ENCODE measurements at regions not wholly inside any gene's neighbourhood (a gene's known extent, or its start where the extent isn't known, plus 50 kb on each side); places are given as distances from the start of the nearest gene placed in this dataset.

DNA sequence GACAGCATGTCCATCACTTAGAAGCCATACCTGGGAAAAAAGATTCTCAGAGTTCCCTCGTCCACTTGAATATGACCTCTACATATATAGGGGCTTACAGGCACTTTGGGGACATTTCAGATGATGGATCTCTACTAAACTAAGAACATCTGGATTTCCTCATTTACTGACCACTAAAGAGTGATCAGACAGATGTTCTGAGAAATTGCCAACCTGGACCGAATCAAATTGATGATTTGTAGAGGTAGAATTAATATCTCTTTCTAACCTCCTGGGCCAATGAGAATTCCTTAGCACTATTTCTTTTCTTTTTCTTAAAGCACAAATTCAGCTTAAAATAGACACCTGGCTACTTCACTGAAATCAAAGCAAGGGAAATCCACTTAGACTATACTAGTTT is 422.7 kb downstream of the MTRR start:
- no peak overlapping the region for H3K4me3 ChIP-seq (ENCODE audit: low read depth, low read length)
- DNase-seq (ENCODE audit: low read depth, low spot score): no peak
- no peaks in the 10 kb centered on the region for H3K9me3 ChIP-seq (ENCODE audit: control insufficient read depth, insufficient read depth, low read length)
- no peaks in the 10 kb centered on the region for H3K27me3 ChIP-seq (ENCODE audit: control insufficient read depth, insufficient read depth, low read length)
- TF ChIP-seq, protein P1, sequence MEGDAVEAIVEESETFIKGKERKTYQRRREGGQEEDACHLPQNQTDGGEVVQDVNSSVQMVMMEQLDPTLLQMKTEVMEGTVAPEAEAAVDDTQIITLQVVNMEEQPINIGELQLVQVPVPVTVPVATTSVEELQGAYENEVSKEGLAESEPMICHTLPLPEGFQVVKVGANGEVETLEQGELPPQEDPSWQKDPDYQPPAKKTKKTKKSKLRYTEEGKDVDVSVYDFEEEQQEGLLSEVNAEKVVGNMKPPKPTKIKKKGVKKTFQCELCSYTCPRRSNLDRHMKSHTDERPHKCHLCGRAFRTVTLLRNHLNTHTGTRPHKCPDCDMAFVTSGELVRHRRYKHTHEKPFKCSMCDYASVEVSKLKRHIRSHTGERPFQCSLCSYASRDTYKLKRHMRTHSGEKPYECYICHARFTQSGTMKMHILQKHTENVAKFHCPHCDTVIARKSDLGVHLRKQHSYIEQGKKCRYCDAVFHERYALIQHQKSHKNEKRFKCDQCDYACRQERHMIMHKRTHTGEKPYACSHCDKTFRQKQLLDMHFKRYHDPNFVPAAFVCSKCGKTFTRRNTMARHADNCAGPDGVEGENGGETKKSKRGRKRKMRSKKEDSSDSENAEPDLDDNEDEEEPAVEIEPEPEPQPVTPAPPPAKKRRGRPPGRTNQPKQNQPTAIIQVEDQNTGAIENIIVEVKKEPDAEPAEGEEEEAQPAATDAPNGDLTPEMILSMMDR (IDR thresholded peaks at IDR 0.05; ENCODE audit: low read depth, low read length): no peak
- no peak overlapping the region for H3K27ac ChIP-seq (ENCODE audit: low read depth, low read length)
- ChIA-PET CTCF (no interaction called here), POLR2A (no interaction called here)

DNA sequence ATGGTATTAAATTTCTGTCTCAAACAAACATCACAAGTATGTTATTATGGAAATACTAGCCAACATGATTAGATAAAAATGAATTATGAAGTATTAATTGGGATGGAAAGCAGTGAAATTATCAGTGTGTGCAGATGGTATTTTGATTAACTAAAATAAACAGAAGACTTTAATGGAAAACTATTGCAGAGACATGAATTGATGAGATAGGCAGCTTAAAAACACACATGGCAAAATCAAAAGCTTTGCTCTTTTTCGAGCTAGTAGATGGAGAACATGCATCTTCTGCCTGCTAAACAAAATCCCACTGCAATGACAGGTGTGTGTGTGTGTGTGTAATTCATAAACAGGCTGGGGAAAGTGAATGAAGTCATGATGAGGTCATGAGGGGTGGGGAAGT is 426.2 kb downstream of the MTRR start:
- Histone ChIP-seq H3K4me3 (ENCODE audit: low read depth, low read length) (no peak overlapping the region), H3K27ac (ENCODE audit: low read depth, low read length) (no peak overlapping the region), H3K27me3 (ENCODE audit: control insufficient read depth, insufficient read depth, low read length) (no peaks in the 10 kb centered on the region), H3K9me3 (ENCODE audit: control insufficient read depth, insufficient read depth, low read length) (no peaks in the 10 kb centered on the region)
- TF ChIP-seq, protein P1 (IDR thresholded peaks at IDR 0.05; ENCODE audit: low read depth, low read length): no peak
- no peak for DNase-seq (ENCODE audit: low read depth, low spot score)
- POLR2A ChIA-PET: no interaction called here
- CTCF ChIA-PET: no interaction called here

GRCh38 chr5:8299716-8300115 is 430.8 kb downstream of the MTRR start:
- no peaks in the 10 kb centered on the region for H3K9me3 ChIP-seq (ENCODE audit: control insufficient read depth, insufficient read depth, low read length)
- POLR2A ChIA-PET: no interaction called here
- no peak overlapping the region for H3K27ac ChIP-seq (ENCODE audit: low read depth, low read length)
- no peaks in the 10 kb centered on the region for H3K27me3 ChIP-seq (ENCODE audit: control insufficient read depth, insufficient read depth, low read length)
- H3K4me3 ChIP-seq (ENCODE audit: low read depth, low read length): no peak overlapping the region
- DNase-seq (ENCODE audit: low read depth, low spot score): no peak
- CTCF ChIA-PET: no interaction called here
- TF ChIP-seq, protein P1 (IDR thresholded peaks at IDR 0.05; ENCODE audit: low read depth, low read length): no peak

DNA sequence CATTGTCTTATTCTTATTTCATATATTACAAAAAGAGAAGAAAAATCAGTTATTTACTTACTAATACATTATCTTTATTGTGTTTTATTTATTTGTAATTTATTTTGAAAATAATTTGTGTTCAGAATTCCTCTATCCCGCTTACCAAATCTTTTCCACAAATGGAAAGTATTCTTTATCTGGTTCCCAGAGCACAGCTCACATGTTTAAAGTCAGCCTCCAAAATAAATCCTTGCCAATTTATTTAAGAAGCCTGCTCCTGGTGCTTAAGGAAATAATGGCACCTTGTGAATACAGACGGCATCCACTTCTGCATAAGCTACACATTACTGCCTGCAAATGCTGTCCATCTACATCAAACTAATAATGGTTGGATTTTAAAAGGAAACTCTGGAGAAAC is 435.4 kb downstream of the MTRR start:
- ChIA-PET POLR2A (no interaction called here), CTCF (no interaction called here)
- Histone ChIP-seq H3K27ac (ENCODE audit: low read depth, low read length) (no peak overlapping the region), H3K4me3 (ENCODE audit: low read depth, low read length) (no peak overlapping the region), H3K27me3 (ENCODE audit: control insufficient read depth, insufficient read depth, low read length) (no peaks in the 10 kb centered on the region), H3K9me3 (ENCODE audit: control insufficient read depth, insufficient read depth, low read length) (no peaks in the 10 kb centered on the region)
- TF ChIP-seq, protein P1 (IDR thresholded peaks at IDR 0.05; ENCODE audit: low read depth, low read length): no peak
- no peak for DNase-seq (ENCODE audit: low read depth, low spot score)

GRCh38 chr5:8306288-8306896 is 437.4 kb downstream of the MTRR start:
- TF ChIP-seq, protein P1 (IDR thresholded peaks at IDR 0.05; ENCODE audit: low read depth, low read length): no peak
- Histone ChIP-seq H3K9me3 (ENCODE audit: control insufficient read depth, insufficient read depth, low read length) (no peaks in the 10 kb centered on the region), H3K27ac (ENCODE audit: low read depth, low read length) (no peak overlapping the region), H3K4me3 (ENCODE audit: low read depth, low read length) (no peak overlapping the region), H3K27me3 (ENCODE audit: control insufficient read depth, insufficient read depth, low read length) (no peaks in the 10 kb centered on the region)
- ChIA-PET CTCF (no interaction called here), POLR2A (no interaction called here)
- DNase-seq (ENCODE audit: low read depth, low spot score): no peak

Data from AG04450 (cell line).